GM18519 (cell line): ENCODE measurements at regions not wholly inside any gene's neighbourhood (a gene's known extent, or its start where the extent isn't known, plus 50 kb on each side); places are given as distances from the start of the nearest gene placed in this dataset.

Experiments used
- ATAC-seq: cut with Tn5 transposase; IDR thresholded peaks from one replicate; pipeline ENCODE4 v1.9.1; 2021; ENCODE audit warnings: mild to moderate bottlenecking, moderate library complexity; ENCODE audit not compliant: unreplicated experiment, low FRiP score

GRCh38 chr3:56879436-56880215, 77.9 kb upstream of the ARHGEF3 start:
- no peak for ATAC-seq

- no peak for ATAC-seq
Measured at GRCh38 chr3:56878074-56878473, 76.3 kb upstream of the ARHGEF3 start.

DNA sequence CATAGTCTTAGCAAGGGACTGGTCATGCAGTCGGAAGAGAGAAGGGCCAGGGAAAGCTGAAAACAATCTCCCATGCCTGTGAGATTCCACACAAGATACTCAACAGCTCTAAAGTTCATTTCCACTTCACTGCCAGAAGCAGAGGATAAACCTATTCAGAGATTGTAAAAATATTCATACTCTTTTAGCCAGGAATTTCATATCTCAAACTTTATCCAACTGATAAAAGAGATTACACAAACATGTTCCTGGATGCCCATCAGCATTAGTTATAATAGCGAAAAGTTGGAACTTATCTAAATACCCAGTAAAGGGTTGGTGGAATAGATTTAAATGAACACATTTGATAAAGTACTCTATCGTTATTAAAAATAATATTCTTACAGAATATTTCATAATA, 75.2 kb upstream of the ARHGEF3 start:
- no peak for ATAC-seq

DNA sequence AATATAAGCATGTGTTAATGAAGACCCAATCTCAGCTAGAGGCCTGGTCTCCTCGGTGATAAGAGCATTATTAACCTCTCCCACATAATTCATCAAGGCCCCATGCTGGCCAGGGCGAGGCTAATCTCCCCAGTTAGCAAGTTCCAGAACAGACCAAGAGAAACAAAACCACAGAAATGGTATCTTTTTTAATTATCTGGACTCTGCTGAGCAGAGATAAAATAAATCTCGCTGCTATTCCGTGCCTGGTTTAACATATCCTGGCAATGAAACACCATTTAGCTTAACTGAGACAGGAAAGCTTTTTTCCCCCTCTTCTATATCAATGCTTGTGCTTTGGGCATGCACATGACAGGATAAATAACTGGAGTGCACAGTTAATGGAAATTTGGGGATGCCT, 72.5 kb upstream of the ARHGEF3 start:
- no peak for ATAC-seq

DNA sequence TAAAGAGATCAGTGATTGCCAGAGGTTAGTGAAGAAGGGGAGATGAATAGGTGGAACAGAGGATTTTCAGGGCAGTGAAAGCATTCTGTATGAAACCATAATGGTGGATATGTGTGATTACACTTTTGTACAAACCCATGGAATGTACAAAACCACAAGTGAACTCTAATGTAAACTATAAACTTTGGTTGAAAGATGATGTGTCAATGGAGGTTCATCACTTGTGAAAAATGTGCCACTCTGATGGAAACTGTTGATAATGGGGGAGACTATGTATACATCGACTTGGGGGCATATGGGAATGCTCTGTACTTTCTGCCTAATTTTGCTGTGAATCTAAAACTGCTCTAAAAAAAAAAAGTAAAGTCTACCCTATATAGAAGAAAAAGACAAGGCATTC, 68.7 kb upstream of the ARHGEF3 start:
- ATAC-seq: no peak

- ATAC-seq: no peak
Measured at GRCh38 chr3:56869157-56869889, 67.6 kb upstream of the ARHGEF3 start.

GRCh38 chr3:56868706-56869105, 67.0 kb upstream of the ARHGEF3 start:
- no peak for ATAC-seq

DNA sequence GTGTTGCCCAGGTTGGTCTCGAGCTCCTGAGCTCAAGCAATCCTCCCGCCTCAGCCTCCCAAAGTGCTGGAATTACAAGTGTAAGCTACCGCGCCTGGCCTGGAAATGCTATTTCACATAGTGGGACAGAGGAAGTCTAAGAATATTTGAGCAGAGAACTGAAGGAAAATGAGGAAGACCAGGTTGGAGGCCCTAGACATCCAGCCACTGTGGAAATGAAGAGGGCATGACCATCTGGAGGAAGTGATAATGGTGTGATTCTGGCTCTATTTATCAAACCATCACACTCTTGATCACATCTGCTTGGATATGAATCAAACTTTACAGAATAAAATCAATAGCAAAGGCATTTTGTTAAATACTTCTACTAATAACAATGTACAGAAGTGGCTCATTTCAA, 65.9 kb upstream of the ARHGEF3 start:
- no peak for ATAC-seq

GRCh38 chr3:56864918-56865524, 63.3 kb upstream of the ARHGEF3 start:
- no peak for ATAC-seq

GRCh38 chr3:56864090-56864489, 62.3 kb upstream of the ARHGEF3 start:
- no peak for ATAC-seq

DNA sequence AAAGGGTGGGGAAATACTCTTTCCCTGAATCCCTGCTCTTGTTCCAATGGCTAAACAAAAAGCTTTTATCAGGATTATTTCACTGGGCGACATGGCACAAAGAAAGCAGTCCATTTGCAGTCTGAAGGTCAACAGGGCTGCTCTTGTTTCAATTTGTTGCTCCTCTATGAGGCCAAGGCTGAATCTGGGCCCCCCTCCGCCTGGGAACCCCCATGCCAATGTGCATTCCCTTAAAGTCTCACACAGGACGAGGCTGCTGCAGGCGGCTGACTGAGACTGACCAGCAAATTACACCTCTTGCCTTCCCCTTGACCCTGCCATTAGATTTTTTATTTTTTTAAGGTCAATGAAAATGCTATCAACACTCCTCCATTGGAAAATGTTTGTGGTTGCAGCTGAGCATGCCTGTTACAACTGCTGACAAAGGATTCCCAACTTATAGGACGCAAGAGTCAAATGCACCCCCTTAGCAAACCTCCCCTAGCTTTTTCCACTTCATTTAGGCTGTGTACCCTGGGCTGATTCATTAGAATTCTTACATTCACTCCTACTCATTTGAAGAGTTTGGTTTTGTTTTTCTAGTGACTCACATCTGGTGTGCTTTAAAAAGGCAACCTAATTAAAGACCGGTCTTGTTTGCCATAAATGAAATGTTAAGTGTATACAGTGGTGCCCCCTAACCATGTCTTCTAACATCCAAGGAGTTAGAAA, 60.8 kb upstream of the ARHGEF3 start:
- ATAC-seq: no peak

DNA sequence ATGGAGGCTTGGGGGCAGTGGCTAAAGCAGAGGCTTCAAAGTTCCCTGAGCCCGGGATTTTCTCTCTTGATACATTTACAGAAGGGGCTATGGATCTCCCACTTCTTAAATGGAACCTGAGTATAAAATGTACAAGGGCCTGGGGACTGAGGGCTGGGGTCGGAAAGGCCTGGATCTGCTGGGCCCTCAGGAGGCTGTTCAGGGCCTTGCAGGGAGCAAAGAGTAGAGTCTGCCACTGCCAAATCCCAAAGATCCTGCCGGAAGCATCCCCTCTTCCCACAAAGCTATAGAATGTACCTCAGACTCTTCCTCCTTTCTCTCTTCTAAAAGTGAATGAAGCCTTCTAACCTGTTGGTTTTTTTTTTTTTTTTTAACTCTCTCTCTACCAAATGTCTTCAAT, 59.8 kb upstream of the ARHGEF3 start:
- no peak for ATAC-seq

GRCh38 chr3:56860939-56861338, 59.2 kb upstream of the ARHGEF3 start:
- ATAC-seq: no peak

GRCh38 chr3:56860351-56860750, 58.6 kb upstream of the ARHGEF3 start:
- ATAC-seq: no peak

- ATAC-seq: no peak
Measured at GRCh38 chr3:56858331-56858730, 56.6 kb upstream of the ARHGEF3 start.

DNA sequence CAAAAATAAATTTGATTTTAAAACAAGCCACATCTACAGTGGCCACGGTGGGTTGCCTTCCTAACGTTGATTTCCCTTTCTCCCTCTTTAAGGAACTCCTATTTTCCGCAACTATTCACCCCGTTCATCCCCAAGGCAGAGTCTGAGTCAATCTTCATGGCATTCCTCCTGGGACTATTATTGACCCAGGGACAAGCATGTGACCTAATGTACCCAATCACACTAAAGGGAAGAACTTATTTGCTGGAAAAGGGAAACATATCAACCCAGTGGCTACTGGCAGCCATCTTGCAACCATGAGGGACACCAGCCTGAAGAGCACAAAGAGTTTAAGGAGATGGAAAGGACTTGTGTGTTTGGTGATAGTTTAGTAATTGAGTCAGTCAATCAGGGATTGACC, 55.4 kb upstream of the ARHGEF3 start:
- ATAC-seq: no peak

DNA sequence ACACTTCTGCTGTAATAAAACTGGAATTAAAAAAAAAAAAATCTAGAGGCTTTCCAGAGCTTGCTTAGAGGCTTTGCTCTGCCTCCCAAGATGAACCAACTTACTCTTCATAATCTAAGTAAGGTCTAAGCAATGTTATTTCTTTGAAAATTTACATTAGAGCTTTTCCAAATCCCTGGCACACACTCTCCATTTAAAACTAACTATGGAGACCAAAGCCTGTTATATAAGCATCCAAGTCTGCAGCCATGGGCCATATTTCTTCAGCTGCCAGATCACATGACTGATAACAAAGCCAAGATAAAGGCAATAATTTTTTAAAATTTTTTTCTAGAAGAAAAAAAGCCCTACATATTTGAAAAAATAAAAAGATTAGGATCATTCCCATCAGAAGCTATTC, 55.0 kb upstream of the ARHGEF3 start:
- no peak for ATAC-seq

- no peak for ATAC-seq
Measured at GRCh38 chr3:56855856-56856512, 54.2 kb upstream of the ARHGEF3 start.

DNA sequence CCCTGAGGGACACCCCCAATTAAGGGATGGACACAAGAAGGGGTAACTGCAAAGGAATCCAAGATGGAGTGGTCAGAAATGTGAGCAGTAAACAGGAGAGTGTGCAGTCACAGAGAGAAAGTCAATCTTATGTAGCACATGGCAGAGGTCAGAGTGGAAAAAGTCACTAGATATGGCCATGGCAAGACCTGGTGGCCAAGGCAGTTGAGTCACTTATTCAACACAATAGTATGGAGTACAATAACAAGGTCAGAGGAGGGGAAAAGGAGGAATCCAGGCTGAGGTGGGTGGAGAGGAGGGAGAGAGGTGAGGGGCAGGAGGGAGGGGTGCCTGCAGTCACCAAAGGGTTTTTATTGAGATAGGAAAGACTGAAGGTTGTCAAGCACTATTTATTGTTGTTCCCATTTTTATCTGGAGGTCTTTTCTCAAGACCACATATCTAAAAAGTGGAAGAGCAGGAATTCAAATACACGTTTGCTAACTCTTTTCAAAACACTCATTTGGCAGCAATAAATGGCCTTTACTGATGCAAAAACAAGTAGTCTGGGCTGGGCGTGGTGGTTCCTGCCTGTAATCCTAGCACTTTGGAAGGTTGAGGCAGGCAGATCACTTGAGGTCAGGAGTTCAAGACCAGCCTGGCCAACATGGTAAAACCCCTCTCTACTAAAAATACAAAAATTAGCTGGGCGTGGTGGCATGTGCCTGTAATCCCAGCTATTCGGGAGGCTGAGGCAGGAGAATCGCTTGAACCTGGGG, 53.3 kb upstream of the ARHGEF3 start:
- ATAC-seq: no peak
